ENCODE measurements at regions not wholly inside any gene's neighbourhood (a gene's known extent, or its start where the extent isn't known, plus 50 kb on each side); places are given as distances from the start of the nearest gene placed in this dataset.
"Not testable (repeated sequence)": the region's sequence is repeated elsewhere in the genome, so short reads cannot be mapped to it uniquely, and the experiment has no call there.

- H3K27ac ChIP-seq, result not testable (repeated sequence)
- TF ChIP-seq CTCF (conservative IDR thresholded peaks at IDR 0.05), result peak; percentile 42
These were observed 95.7 kb downstream of the MTNR1B start for GRCh38 chr11:93065074-93065674.

DNA sequence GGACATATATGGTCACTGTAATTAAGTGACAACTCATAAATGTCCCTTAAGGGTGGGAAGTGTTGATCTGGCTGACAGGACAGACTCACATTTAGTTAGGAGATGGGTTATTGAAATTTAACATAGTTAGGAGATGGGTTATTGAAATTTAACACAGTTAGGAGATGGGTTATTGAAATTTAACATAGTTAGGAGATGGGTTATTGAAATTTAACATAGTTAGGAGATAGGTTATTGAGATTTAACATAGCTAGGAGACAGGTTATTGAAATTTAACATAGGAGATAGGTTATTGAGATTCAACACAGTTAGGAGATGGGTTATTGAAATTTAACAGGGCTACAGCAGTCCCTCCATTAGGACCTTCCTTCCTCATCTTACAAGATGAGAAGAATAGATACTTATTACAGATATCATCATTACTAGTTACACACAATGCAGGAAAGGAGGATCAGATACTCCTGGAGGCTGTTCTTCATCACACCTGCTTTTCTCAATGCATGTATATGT, 98.5 kb downstream of the MTNR1B start:
- H3K27ac ChIP-seq, result no peak overlapping the region
- TF ChIP-seq CTCF (conservative IDR thresholded peaks at IDR 0.05) (no peak), ZFX (IDR thresholded peaks at IDR 0.05) (no peak)

DNA sequence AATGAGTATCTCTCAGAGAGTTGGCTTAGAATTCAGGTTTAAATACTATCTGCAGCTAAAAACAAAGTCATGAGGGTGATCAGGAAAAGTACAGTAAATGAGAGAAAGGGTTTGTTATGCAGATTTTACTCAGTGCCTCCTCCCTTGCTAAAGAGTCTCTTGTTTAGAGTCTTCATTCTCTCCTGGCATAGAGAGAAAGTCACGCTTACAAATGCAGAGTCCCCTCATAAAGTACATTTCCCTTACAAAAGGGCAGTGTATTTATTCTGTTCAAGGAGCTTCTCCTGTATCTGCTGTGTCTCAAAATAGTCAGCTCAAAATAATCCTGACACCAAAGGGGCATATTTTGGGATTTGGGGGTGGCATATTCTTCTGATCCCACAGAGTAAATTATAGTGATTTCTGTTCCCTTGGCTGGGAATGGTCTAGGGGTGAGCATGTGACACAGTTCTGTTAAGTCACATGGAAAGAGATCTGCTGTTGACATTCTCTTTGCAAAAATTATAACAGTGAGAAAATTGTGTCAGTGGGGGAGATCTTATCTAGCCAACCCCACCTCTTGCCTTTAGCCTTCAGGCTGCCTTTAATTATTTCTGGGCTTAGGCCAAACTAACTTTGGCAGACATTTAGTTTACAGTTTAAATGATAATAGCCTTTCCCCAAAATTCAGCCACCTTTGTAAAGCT, 102.9 kb downstream of the MTNR1B start:
- TF ChIP-seq CTCF (conservative IDR thresholded peaks at IDR 0.05) (no peak), ZFX (IDR thresholded peaks at IDR 0.05) (no peak)
- H3K27ac ChIP-seq, result no peak overlapping the region

DNA sequence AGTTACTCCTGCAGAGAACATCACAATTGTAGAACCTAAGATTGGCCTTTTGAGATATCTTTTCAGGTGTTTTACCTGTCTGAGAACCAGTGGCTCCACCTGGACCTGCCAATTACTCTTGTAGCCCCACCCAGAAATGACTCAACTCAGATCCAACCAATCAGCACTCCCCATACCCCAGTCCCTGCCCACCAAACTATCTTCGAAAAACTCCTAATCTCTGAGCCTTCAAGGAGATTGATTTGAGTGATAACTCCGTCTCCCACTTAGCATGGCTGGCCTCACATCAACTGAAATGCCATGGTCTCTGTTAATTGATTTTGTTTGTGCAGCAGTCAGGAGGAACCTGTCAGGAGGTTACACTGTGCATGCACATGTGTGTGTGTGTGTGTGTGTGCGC, 103.6 kb downstream of the MTNR1B start:
- no peak overlapping the region for H3K27ac ChIP-seq
- TF ChIP-seq CTCF (conservative IDR thresholded peaks at IDR 0.05) (no peak), ZFX (IDR thresholded peaks at IDR 0.05) (no peak)

DNA sequence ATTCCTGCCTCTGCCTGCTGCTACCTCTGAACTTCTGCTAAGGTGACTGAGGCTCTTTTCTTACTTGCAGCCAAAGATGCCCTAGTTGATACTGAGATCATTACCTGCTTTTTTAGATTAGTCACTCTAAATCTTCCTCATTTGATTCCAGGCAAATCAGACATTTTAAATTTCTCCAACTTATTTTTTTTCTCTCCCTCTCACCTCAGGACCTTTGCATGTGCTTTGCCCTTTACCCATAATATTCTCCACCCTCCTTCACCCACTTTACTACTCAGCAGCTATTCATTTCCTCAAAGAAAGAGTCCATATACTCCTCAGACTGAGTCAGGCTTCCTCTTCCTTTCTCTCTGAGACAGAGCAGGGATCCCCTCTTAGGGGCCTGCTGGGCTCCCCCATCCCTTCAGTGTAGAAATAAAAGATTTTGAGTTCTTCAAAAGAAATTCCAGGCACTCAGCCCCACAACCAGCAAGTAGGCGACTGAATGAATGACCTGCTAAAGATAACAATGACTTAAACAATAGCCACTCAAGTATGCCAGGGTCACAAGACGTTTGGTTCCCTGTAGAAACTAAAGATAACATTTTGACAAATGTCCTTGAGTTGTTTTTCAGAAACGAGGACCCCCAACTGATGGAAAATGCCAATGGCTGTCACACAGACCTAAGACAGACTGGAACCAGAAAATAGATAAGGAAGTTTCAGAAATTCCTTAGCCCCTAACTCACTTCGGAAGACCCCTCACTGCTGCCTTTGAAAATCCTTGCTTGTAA, 104.2 kb downstream of the MTNR1B start:
- no peak for TF ChIP-seq CTCF (conservative IDR thresholded peaks at IDR 0.05)

DNA sequence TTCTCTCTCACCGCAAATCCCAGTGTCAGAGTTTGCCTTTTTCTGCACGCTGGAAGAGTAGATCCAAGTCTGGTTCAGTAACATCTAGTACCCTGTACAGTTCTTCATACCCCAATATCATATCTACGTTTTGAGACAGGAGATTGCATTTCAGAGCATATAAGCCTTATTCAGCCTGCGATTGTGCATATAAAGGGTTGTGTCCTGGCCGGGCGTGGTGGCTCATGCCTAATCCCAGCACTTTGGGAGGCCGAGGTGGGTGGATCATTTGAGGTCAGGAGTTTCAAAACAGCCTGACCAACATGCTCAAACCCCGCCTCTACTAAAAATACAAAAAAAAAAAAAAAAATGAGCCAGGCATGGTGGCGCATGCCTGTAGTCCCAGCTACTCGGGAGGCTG, 104.9 kb downstream of the MTNR1B start:
- no peak for TF ChIP-seq ZFX (IDR thresholded peaks at IDR 0.05)
- TF ChIP-seq CTCF (conservative IDR thresholded peaks at IDR 0.05), result no peak

More for the DNA sequence above, 104.2 kb downstream of the MTNR1B start:
- no peak overlapping the region for H3K27ac ChIP-seq

DNA sequence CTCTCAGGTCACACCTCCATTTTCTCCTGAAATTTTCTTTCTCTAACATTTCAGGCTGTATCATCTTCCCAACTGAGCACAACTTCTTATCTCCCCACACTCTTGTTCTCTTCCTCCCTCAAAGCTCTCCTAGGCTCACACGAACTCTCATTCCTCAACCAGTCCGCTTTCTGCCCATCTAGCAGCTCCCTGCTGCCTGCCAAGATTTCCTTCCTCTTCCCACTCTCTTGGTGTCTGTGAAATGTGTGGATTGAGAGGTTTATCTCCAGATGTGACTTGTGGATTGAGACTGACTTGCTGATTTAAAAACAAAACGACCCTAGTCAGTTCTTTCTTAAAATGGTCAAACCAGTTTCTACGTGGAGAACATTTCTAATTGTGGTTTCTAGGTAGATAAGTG, 106.3 kb downstream of the MTNR1B start:
- no peak overlapping the region for H3K27ac ChIP-seq
- no peak for TF ChIP-seq ZFX (IDR thresholded peaks at IDR 0.05)
- TF ChIP-seq CTCF (conservative IDR thresholded peaks at IDR 0.05), result no peak

More for the DNA sequence above, 104.9 kb downstream of the MTNR1B start:
- no peak overlapping the region for H3K27ac ChIP-seq

Data from C4-2B (cell line).